Neural cell (in vitro differentiated cells): ENCODE measurements at regions not wholly inside any gene's neighbourhood (a gene's known extent, or its start where the extent isn't known, plus 50 kb on each side); places are given as distances from the start of the nearest gene placed in this dataset.

Experiments
- CTCF ChIP-seq: fragments of 450-650 bp; IDR thresholded peaks from 2 replicates; pipeline ENCODE4 v1.5.1; 2014; ENCODE audit warnings: antibody characterized with exemption, mild to moderate bottlenecking, moderate library complexity; ENCODE audit not compliant: poor library complexity, severe bottlenecking
- SMC3 ChIP-seq: fragments of 450-650 bp; conservative IDR thresholded peaks from 2 replicates; pipeline ENCODE4 v1.6.1; 2014; ENCODE audit warnings: antibody characterized with exemption, mild to moderate bottlenecking, moderate library complexity; ENCODE audit not compliant: poor library complexity

DNA sequence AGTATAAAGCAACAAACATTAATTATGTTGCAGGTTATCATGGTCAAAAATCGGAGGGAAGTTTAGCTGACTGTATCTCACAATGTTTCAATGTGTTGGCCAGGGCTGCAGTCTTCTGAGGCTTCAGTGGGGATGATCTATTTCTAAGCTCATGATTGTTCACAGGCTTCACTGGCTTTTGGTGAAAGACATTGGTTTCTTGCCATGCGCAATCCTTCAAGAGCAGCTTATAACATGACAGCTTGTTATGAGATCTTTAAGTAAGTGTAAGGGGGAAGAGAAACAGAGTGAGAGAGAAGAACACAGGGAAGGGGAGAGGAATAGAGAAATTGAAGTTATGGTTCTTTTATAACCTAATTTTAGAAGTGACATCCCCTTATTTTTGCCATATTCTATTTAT lies 385.9 kb upstream of the CHD1 start:
- TF ChIP-seq SMC3 (no peak), CTCF (no peak)
